Stimulated activated CD8-positive, alpha-beta memory T cell treated with anti-CD3 and anti-CD28 coated beads, Interleukin-4, amount 100 ng/mL, for 1 hour (primary cell): ENCODE measurements at regions not wholly inside any gene's neighbourhood (a gene's known extent, or its start where the extent isn't known, plus 50 kb on each side); places are given as distances from the start of the nearest gene placed in this dataset.

Experiments used
- DNase-seq, 2 donors: peaks; one replicate each; pipeline ENCODE4 v3.0.0-alpha.2; 2020; ENCODE audit warnings: low read depth in 2 of 2, low spot score in 1 of 2

GRCh38 chr6:103236923-103237322 lies 1622.8 kb downstream of the HACE1 start:
- DNase-seq, result no peak

GRCh38 chr6:103231181-103231580 lies 1628.5 kb downstream of the HACE1 start:
- DNase-seq, result no peak

- DNase-seq, result no peak
These were observed 1643.9 kb downstream of the HACE1 start for GRCh38 chr6:103215847-103216246.

GRCh38 chr6:103210686-103211085 lies 1649.0 kb downstream of the HACE1 start:
- DNase-seq, result no peak

GRCh38 chr6:103198386-103198785 lies 1661.3 kb downstream of the HACE1 start:
- DNase-seq, result no peak

GRCh38 chr6:103193413-103193812 lies 1666.3 kb downstream of the HACE1 start:
- no peak for DNase-seq

GRCh38 chr6:103191391-103192093 lies 1668.2 kb downstream of the HACE1 start:
- no peak for DNase-seq

GRCh38 chr6:103184776-103185175 lies 1674.9 kb downstream of the HACE1 start:
- DNase-seq, result no peak

- DNase-seq, result no peak
These were observed 1675.8 kb downstream of the HACE1 start for GRCh38 chr6:103183831-103184411.

- DNase-seq, result no peak
These were observed 1681.5 kb downstream of the HACE1 start for GRCh38 chr6:103178193-103178592.

GRCh38 chr6:103177791-103178190 lies 1681.9 kb downstream of the HACE1 start:
- DNase-seq, result no peak

GRCh38 chr6:103175056-103175455 lies 1684.7 kb downstream of the HACE1 start:
- DNase-seq, result no peak

- no peak for DNase-seq
These were observed 1692.2 kb downstream of the HACE1 start for GRCh38 chr6:103167345-103168071.

GRCh38 chr6:103154779-103155572 lies 1704.7 kb downstream of the HACE1 start:
- DNase-seq, result no peak

GRCh38 chr6:103153016-103153415 lies 1706.7 kb downstream of the HACE1 start:
- DNase-seq, result no peak

GRCh38 chr6:103142902-103143301 lies 1716.8 kb downstream of the HACE1 start:
- DNase-seq, result no peak

- DNase-seq, result no peak
These were observed 1719.3 kb downstream of the HACE1 start for GRCh38 chr6:103140308-103141027.

GRCh38 chr6:103139377-103139776 lies 1720.3 kb downstream of the HACE1 start:
- DNase-seq, result no peak

- no peak for DNase-seq
These were observed 1731.0 kb downstream of the GRIK2 start for GRCh38 chr6:103124471-103124870.

GRCh38 chr6:103122766-103123601 lies 1729.5 kb downstream of the GRIK2 start:
- DNase-seq, result no peak
